ENCODE measurements at regions not wholly inside any gene's neighbourhood (a gene's known extent, or its start where the extent isn't known, plus 50 kb on each side); places are given as distances from the start of the nearest gene placed in this dataset.

DNA sequence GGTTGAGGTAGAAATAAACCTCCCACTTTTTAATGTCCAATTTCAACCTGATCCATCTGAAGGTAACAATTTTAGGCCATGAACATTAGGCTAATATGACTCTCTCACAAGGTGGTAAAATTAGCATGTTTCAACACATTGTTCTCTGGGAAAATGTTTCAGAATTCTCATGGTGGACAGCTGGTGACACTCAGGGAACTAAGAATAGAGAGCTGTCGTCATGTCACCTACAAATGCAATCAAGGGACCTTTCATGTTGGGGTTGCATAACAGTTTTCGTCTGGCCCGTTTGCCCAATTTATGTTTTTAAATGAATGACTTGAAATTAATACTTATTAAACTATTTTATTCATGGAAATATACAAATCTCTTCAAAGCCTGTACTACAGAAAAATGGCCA, 180.7 kb upstream of the PRICKLE1 start:
- Histone ChIP-seq H3K9me3 (replicated peaks; ENCODE audit: control insufficient read depth, insufficient read depth, low read length) (no peaks in the 10 kb centered on the region), H3K9ac (replicated peaks; ENCODE audit: extremely low read depth, insufficient read depth, low read length) (no peak overlapping the region), H3K27ac (ENCODE audit: insufficient read depth, low read depth, low read length) (no peak overlapping the region), H3K36me3 (ENCODE audit: control insufficient read depth in 2 of 2, extremely low read depth in 1 of 2, insufficient read depth in 2 of 2, low read length in 2 of 2) (no peaks in the 10 kb centered on the region), H3K4me3 (replicated peaks in 1 of 3; ENCODE audit: insufficient read depth in 1 of 3, low read depth in 1 of 3, low read length in 3 of 3) (no peak overlapping the region), H3K4me1 (ENCODE audit: control insufficient read depth, extremely low read depth, insufficient read depth, low read length) (peaks cover 12% of the 10 kb centered on the region), H3K9me1 (replicated peaks; ENCODE audit: control insufficient read depth, extremely low read depth, insufficient read depth, low read length) (no peaks in the 10 kb centered on the region), H3K4me2 (ENCODE audit: insufficient read depth, low read length) (no peak overlapping the region), H2AFZ (ENCODE audit: low read depth, low read length) (no peak overlapping the region), H3K27me3 (ENCODE audit: control insufficient read depth in 2 of 2, insufficient read depth in 2 of 2, low read length in 2 of 2) (no peaks in the 10 kb centered on the region), H3K79me2 (ENCODE audit: control insufficient read depth, insufficient read depth, low read length) (no peaks in the 10 kb centered on the region), H4K20me1 (replicated peaks; ENCODE audit: control insufficient read depth, extremely low read depth, insufficient read depth, low read length) (no peaks in the 10 kb centered on the region)
- no peak for DNase-seq (ENCODE audit: low read depth, low spot score)
- FAIRE-seq, result no peak
- dilution Hi-C loops (cut with MboI; ENCODE audit: extremely low pct_ligation_motif_present, low sequenced_read_pairs), result no loop called here
- intact Hi-C loops (cut with micrococcal nuclease), result no loop called here
- TF ChIP-seq, protein P1, sequence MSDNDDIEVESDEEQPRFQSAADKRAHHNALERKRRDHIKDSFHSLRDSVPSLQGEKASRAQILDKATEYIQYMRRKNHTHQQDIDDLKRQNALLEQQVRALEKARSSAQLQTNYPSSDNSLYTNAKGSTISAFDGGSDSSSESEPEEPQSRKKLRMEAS (IDR thresholded peaks at IDR 0.05; ENCODE audit: insufficient read depth, insufficient read length), result no peak
- TF ChIP-seq POLR2AphosphoS5 (IDR thresholded peaks at IDR 0.05; ENCODE audit: insufficient read depth, low read depth, low read length) (no peak), GATA2 (IDR thresholded peaks at IDR 0.05; ENCODE audit: insufficient read depth, insufficient read length, low read depth, low read length) (no peak), POLR2A (IDR thresholded peaks at IDR 0.05; ENCODE audit: low read depth, low read length) (no peak), EZH2 (IDR thresholded peaks at IDR 0.05; ENCODE audit: borderline replicate concordance, low read depth, low read length, severe bottlenecking) (no peak), MYC (IDR thresholded peaks at IDR 0.05; ENCODE audit: low read depth, low read length) (no peak), FOS (IDR thresholded peaks at IDR 0.05; ENCODE audit: borderline replicate concordance, insufficient read depth, low read length) (no peak), JUN (IDR thresholded peaks at IDR 0.05; ENCODE audit: borderline replicate concordance, insufficient read depth, insufficient read length, low read depth) (no peak)
- TF ChIP-seq, protein P2, sequence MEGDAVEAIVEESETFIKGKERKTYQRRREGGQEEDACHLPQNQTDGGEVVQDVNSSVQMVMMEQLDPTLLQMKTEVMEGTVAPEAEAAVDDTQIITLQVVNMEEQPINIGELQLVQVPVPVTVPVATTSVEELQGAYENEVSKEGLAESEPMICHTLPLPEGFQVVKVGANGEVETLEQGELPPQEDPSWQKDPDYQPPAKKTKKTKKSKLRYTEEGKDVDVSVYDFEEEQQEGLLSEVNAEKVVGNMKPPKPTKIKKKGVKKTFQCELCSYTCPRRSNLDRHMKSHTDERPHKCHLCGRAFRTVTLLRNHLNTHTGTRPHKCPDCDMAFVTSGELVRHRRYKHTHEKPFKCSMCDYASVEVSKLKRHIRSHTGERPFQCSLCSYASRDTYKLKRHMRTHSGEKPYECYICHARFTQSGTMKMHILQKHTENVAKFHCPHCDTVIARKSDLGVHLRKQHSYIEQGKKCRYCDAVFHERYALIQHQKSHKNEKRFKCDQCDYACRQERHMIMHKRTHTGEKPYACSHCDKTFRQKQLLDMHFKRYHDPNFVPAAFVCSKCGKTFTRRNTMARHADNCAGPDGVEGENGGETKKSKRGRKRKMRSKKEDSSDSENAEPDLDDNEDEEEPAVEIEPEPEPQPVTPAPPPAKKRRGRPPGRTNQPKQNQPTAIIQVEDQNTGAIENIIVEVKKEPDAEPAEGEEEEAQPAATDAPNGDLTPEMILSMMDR (IDR thresholded peaks at IDR 0.05; ENCODE audit: extremely low read depth in 1 of 2, insufficient read depth in 1 of 2, low read depth in 1 of 2, low read length in 2 of 2), result no peak
- POLR2A ChIA-PET, result interaction anchor here (0.9 kb wide), 1 partner anchor 11 kb away, joined by 3 read pairs; no protein-coding TSS in a partner anchor
- CTCF ChIA-PET, result interaction anchor here (1.8 kb wide), 1 partner anchor 9 kb away, joined by 5 read pairs; no protein-coding TSS in a partner anchor
- no TSS peak for BruUV-seq (replicated peaks)

Measured in endothelial cell of umbilical vein (primary cell).